Fibroblast of villous mesenchyme (primary cell): ENCODE measurements at regions not wholly inside any gene's neighbourhood (a gene's known extent, or its start where the extent isn't known, plus 50 kb on each side); places are given as distances from the start of the nearest gene placed in this dataset.

Source experiments
- DNase-seq: peaks from one replicate; pipeline ENCODE4 v3.0.0-alpha.2; 2010; ENCODE audit warnings: low read depth
- H3K4me3 ChIP-seq: 2 replicates; pipeline ENCODE4 v1.5.1; 2011; ENCODE audit warnings: low read depth, mild to moderate bottlenecking, low read length
- CTCF ChIP-seq: IDR thresholded peaks from 2 replicates; pipeline ENCODE4 v1.5.1; 2012; ENCODE audit warnings: low read depth, mild to moderate bottlenecking, low read length; ENCODE audit not compliant: insufficient read depth

GRCh38 chr3:73719861-73720260 is 95.1 kb upstream of the PDZRN3 start:
- H3K4me3 ChIP-seq = no peak overlapping the region
- no peak for TF ChIP-seq CTCF
- peak; percentile 41 for DNase-seq

GRCh38 chr3:73719413-73719851 is 94.7 kb upstream of the PDZRN3 start:
- no peak overlapping the region for H3K4me3 ChIP-seq
- no peak for TF ChIP-seq CTCF
- peak; percentile 65 for DNase-seq

- no peak for TF ChIP-seq CTCF
- H3K4me3 ChIP-seq = no peak overlapping the region
- DNase-seq = peak; percentile 20
Observed at GRCh38 chr3:73718326-73719110, 93.8 kb upstream of the PDZRN3 start.

- DNase-seq = no peak
- H3K4me3 ChIP-seq = no peak overlapping the region
- TF ChIP-seq CTCF = no peak
Observed at GRCh38 chr3:73716418-73716817, 91.7 kb upstream of the PDZRN3 start.

- TF ChIP-seq CTCF = no peak
- DNase-seq = no peak
Observed at GRCh38 chr3:73710340-73710739, 85.6 kb upstream of the PDZRN3 start.

GRCh38 chr3:73709712-73710111 is 85.0 kb upstream of the PDZRN3 start:
- no peak for TF ChIP-seq CTCF
- no peak for DNase-seq
- H3K4me3 ChIP-seq = no peak overlapping the region

More at GRCh38 chr3:73710340-73710739, 85.6 kb upstream of the PDZRN3 start:
- no peak overlapping the region for H3K4me3 ChIP-seq

GRCh38 chr3:73708956-73709355 is 84.2 kb upstream of the PDZRN3 start:
- H3K4me3 ChIP-seq = no peak overlapping the region
- TF ChIP-seq CTCF = no peak
- no peak for DNase-seq
